ENCODE measurements at regions not wholly inside any gene's neighbourhood (a gene's known extent, or its start where the extent isn't known, plus 50 kb on each side); places are given as distances from the start of the nearest gene placed in this dataset.

DNA sequence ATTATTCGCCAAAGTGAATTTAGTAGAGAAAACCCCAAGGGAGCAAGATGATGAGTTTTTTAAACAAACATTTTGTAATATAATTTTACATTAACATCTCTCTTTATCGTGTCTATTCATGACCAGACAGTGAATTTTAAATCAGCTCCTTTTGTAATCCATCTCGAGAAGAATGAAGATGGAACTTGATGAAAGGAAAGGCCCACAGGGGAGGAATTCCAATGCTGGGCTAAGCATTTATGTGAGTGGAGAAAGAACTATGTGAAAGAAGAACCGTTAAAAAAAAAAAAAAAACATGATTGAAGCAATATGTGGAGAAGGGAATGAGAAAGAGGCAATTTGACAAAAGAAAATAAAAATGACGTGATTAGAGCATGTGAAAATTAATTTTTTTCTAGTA is 170.6 kb downstream of the KCTD12 start:
- DNase-seq (ENCODE audit: extremely low read depth, low read depth), result no peak
- TF ChIP-seq, protein P1, sequence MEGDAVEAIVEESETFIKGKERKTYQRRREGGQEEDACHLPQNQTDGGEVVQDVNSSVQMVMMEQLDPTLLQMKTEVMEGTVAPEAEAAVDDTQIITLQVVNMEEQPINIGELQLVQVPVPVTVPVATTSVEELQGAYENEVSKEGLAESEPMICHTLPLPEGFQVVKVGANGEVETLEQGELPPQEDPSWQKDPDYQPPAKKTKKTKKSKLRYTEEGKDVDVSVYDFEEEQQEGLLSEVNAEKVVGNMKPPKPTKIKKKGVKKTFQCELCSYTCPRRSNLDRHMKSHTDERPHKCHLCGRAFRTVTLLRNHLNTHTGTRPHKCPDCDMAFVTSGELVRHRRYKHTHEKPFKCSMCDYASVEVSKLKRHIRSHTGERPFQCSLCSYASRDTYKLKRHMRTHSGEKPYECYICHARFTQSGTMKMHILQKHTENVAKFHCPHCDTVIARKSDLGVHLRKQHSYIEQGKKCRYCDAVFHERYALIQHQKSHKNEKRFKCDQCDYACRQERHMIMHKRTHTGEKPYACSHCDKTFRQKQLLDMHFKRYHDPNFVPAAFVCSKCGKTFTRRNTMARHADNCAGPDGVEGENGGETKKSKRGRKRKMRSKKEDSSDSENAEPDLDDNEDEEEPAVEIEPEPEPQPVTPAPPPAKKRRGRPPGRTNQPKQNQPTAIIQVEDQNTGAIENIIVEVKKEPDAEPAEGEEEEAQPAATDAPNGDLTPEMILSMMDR (IDR thresholded peaks at IDR 0.05; ENCODE audit: low read depth, low read length), result no peak

DNA sequence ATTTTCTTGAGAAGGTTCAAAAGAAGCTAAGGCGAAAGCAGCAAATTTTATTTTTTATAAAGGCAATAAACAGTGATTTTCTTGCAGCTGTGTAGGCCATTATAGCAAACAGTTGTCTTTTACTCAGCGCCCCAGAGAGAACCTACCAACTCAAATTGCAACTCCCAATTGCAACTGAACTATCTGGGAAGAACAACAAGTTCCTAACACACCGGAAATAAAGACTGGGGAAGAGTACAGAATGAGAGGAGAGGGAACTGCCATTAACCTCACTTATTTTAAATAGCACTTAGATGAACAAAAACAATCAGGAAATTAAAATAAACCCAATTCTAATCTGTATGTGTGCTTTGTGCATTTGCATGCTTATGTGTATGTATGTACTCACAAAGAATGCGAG is 171.1 kb downstream of the KCTD12 start:
- DNase-seq (ENCODE audit: extremely low read depth, low read depth), result no peak
- TF ChIP-seq, protein P1 (IDR thresholded peaks at IDR 0.05; ENCODE audit: low read depth, low read length), result no peak

DNA sequence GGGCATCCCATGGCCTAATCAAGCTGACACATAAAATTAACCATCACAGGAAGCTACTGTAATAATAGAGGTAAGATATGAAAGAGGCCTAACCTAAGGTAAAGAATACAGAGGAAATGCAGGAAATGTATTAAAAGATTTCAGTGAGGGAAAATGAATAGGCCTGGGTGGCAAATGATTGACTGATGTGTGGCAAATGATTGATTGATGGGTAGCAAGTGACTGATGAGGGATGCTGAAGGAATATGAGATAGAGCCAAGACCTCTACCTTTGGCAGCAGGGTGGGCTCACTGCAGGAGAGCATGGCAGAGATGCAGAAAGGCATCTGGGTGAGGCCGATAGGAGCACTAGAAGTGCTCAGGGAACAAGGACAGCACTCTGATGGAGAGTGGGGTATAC is 172.9 kb downstream of the KCTD12 start:
- TF ChIP-seq, protein P1 (IDR thresholded peaks at IDR 0.05; ENCODE audit: low read depth, low read length), result no peak
- no peak for DNase-seq (ENCODE audit: extremely low read depth, low read depth)

DNA sequence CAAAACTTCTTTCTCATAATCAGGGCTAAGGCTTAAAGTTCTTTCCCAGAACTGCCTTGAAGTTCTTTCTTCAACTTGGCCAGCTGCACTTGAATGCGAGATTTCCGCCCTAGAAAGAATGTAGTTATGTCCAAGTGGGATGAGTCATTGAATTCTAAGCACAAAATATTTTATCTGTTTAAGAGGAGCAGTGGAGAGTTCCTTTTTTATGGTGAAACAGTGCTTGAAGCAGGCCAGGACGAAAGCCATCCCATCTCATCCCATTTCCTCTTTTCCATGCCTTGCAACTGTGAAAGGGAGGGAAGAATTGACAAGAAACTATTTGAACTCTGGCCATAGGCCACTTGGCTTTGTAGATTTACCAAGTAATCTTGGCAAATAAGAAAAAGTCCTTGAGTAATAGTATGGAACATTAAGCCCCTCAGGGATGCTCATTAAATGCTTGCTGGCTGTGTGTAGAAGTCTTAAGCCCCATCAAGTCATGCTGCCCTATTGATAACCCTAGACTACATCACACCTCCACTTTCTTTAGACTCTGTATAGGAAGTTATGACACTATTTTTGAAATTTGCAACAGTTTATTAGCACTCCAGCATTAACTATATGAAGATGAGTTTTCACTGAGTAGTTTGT is 174.5 kb downstream of the KCTD12 start:
- TF ChIP-seq, protein P1 (IDR thresholded peaks at IDR 0.05; ENCODE audit: low read depth, low read length), result no peak
- DNase-seq (ENCODE audit: extremely low read depth, low read depth), result peak; percentile 87

DNA sequence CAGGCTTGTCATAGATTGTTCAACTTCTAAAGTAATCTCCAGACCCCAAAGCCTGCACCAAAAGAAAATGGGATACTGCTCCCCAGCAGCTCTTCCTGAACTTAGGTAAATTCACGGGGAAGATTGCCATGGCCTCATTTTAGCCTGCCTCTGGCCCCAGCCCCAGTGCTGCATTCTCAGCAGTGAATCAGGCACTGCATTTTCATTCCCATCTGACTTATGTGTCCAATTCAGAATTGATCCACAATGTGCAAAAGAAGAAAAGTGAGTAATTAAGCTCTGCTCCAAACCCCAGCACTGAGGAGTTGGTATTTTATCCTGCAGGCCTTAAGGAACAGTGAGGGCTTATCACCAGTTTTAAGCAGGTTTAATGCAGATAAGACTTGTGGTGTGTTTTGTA is 176.4 kb downstream of the KCTD12 start:
- TF ChIP-seq, protein P1 (IDR thresholded peaks at IDR 0.05; ENCODE audit: low read depth, low read length), result no peak
- DNase-seq (ENCODE audit: extremely low read depth, low read depth), result no peak

DNA sequence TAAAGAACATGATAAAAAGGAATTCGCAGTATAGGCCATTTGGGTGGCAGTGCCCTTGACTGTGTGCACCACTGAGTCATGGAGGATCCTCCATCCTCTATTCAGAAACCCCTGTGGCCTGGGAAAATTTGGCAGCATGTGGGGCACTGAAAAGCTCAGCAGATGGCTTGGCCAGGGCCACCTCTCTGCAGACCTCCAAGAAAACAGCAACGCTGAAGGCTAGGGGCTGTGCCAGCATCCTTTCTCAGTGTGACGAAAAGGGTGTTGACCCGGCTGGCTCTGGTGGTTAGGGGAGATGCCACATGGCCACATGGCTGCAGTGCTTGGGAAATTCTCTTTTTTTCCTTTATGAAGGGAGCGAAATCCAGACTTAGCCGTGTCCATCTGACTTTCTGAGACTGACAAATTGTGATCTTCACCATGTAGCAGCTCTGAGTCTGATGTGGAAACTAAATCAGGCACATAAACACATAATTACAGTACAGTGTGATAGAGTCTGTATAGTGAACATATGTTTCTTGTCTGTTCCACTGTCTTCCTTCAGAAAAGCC is 178.0 kb downstream of the KCTD12 start:
- TF ChIP-seq, protein P1 (IDR thresholded peaks at IDR 0.05; ENCODE audit: low read depth, low read length), result no peak
- DNase-seq (ENCODE audit: extremely low read depth, low read depth), result no peak

DNA sequence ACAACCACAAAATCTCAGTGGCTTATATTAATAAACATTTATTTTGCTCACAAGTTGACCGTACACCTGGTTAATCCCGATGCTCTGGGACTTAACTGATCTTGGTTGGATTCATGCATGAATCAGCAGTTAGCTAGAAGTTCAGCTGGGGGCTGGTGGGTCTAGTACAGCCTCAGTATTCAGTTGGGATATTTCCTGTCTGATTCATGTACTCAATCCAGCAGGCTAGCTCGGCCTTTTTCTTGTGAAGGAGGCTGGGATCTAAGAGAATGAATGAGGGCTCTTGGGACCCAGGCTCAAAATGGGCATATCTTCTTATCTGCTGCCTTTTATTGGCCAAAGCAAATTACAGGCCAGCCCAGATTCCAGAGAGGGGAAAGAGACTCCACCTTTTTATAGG is 178.8 kb downstream of the KCTD12 start:
- DNase-seq (ENCODE audit: extremely low read depth, low read depth), result no peak
- TF ChIP-seq, protein P1 (IDR thresholded peaks at IDR 0.05; ENCODE audit: low read depth, low read length), result no peak
